GM21576 (cell line): ENCODE measurements at regions not wholly inside any gene's neighbourhood (a gene's known extent, or its start where the extent isn't known, plus 50 kb on each side); places are given as distances from the start of the nearest gene placed in this dataset.
"Not testable (repeated sequence)": the region's sequence is repeated elsewhere in the genome, so short reads cannot be mapped to it uniquely, and the experiment has no call there.

Experiments
- ATAC-seq: cut with Tn5 transposase; IDR thresholded peaks from one replicate; pipeline ENCODE4 v1.9.1; 2021; ENCODE audit warnings: mild to moderate bottlenecking, moderate library complexity; ENCODE audit not compliant: unreplicated experiment

DNA sequence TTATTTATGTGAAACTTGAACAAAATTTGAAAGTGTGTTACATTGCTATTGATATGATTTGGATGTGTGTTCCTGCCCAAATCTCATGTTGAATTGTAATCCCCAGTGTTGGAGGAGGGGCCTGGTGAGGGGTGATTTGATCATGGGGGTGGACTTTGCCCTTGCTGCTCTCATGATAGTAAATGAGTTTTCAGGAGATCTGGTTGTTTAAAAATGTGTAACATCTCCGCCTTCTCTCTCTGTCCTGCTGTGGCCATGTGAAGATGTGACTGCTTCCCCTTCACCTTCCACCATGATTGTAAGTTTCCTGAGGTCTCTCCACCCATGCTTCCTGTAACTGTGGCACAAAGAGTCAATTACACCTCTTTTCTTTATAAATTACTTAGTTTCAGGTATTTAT lies 1731.0 kb downstream of the SLITRK5 start:
- no peak for ATAC-seq

DNA sequence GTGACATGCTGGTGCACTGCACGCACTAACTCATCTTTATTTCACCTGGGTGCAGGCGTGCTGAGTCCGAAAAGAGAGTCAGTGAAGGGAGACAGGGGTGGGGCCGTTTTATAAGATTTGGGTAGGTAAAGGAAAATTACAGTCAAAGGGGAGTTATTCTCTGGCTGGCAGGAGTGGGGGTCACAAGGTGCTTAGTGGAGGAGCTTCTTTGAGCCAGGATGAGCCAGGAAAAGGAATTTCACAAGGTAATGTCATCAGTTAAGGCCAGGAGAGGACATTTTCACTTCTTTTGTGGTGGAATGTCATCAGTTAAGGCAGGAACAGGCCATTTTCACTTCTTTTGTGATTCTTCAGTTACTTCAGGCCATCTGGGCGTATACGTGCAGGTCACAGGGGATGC lies 1734.9 kb downstream of the SLITRK5 start:
- ATAC-seq: not testable (repeated sequence)

DNA sequence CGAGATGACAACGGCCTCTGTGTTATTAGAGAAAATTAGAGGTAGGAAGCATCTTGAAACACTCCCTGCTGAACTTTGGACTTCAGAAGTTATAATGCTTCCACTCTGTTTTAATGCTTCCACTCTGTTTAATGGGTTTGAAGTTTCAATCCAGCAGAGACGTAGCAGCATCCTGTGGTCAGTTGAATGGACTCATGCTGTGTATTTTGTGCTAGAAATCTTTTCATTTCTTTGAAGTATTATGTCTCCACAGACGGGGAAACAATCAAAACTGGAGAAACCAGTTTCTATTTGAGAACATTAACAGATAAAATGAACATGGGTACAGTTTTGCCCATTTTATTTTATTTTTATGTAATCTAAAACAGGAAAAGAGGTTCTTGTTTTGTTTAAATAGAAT lies 1736.2 kb downstream of the SLITRK5 start:
- ATAC-seq: no peak

DNA sequence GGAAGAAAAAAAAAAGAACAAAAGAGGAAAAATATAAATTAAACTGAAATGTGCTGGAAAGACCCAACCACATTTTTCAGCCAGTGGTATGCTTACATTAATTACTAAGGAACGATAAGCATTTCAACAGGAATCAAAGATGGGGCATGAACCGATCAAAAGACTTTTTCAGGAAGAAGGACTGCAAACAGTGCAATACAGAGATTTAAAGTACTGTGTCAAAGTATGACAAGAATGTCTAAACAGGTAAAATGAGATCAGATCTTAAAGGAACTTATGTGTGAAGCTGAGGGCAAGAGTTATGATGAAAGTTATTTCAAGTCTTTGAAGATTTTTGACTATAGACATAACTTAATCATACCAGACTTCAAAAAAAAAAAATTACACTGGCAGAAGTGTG lies 1761.8 kb downstream of the SLITRK5 start:
- no peak for ATAC-seq

DNA sequence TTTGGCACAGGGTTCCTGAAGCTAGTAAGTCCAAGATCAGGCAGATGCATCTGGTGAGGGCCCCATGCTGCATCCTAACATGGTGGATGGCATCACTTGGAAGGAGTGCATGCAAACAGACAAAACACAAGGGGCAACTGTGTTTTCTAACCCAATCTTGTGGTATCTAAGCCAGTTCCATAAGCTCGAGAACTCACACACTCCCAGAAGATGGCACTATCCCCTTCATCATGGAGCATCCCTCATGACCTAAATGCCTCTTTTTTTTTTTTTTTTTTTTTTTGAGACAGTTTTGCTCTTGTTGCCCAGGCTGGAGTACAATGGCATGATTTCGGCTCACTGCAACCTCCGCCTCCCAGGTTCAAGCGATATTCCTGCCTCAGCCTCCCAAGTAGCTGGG lies 1763.5 kb downstream of the SLITRK5 start:
- not testable (repeated sequence) for ATAC-seq

DNA sequence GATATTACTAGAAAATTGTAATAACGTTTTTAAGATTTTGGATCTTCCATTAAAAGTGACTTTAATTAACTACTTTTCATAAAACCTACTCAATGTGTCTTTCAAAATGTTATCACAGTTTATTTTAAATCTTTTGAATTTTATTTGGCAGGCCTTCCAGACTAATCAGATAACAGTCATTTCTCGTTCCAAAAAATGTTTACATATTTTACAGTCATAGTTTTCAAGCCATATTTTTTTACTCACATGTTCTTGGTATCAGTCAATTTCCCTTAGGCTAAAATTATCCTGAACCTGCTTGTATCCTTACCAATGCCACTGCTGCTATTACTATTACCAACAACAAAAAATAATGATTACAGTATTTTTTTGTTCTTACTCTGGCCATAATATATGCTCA lies 1783.5 kb downstream of the SLITRK5 start:
- ATAC-seq: no peak

DNA sequence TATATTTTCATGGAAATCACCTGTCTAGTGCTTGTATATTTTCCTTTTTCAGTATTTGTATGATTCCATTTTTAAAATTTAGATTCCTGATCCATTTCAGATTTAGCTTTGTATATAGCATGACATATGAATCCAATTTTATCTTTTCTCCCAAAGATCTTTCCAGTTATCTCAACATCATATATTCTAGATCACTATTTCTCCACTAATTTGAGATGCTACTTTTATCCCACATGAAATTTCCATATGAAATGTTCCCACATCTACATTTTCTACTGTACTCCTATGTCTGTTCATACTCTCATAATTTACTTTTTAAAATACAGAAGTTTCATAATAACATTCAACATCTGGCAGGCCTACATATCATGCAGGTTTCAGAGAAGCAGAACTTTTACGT lies 1784.1 kb downstream of the SLITRK5 start:
- ATAC-seq: no peak

DNA sequence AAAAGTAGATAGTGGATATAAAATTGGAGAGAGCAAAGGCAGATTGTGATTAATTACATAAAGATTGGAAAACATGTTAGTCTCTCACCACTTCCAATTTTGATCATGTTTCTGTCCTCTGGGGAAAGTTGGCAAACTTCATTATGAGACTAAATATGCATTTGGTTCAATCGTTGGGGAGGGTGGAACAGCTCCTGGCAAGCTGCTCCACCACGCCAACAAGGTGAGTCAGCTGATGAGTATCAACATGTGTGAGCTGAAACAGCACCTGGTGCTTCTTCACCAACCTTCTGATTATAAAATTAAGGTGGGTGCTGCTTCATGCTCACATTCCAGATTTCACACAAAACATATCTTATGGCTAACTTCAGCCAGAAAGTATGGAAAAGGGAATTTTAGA lies 1784.6 kb downstream of the SLITRK5 start:
- no peak for ATAC-seq

DNA sequence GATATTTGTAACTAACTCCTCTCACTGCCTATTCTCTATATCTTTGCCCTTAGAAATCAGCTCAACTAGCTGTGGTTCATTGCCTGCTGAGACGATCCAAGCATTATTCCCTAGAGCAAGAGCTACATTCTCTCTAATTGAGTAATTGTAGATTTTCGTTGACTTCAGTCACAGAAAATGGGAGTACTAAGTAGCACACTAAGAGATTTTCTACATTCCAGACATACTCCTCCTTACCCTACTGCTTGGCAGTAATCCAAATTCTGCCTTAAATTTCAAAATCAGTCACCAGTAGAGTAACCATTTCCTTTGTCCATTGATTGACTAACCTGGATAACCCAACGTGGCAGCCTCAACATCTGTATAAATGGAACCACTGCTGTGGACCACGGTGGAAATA lies 1786.8 kb downstream of the SLITRK5 start:
- ATAC-seq: no peak

DNA sequence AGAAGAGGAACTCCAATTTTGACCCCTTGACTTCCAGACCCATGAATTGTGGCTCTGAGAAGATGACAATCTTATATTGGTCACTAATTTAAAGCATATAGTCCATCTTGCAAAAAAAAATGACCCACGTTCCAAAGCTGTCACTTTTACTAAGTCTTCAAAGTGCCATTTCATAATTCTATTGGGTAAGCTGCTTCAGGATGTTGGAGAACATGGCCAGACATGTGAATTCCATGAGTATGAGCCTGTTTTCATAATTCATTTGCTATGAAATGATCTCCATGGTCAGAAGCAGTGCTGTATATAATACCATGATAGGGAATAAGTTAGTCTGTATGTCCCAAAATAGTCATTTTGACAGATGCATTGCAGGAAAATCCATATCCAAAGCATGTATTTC lies 1787.3 kb downstream of the SLITRK5 start:
- ATAC-seq: no peak

DNA sequence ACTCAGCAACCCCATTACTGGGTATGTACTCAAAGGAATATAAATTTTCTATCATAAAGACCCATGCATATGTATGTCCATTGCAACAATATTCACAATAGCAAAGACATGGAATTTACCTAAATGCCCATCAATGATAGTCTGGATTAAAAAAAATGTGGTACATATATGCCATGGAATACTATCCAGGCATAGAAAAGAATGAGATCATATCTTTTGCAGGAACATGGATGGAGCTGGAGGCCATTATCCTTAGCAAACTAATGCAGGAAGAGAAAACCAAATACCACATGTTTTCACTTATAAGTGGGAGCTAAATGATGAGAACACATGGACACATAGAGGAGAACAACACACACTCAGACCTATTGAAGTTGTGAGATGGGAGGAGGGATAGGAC lies 1789.7 kb downstream of the SLITRK5 start:
- ATAC-seq: not testable (repeated sequence)

DNA sequence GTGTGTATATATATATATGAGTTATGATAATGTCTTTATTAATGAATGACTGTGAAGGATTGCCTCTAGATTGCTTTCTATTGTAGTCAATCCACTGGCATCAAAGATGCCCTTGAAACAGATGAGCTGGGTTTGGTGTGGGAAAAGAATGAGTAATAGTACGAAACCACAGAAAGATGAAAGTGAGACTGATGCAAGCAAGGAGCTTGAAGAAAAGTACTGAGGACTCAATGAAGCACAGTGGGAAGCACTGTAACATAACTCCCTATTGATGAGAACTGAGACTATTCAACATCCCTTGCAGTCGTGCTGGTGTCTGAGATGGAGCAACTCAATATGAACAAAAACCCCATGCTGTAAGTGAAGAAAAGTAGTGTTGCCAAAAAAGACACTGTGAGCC lies 1794.2 kb downstream of the SLITRK5 start:
- ATAC-seq: no peak

DNA sequence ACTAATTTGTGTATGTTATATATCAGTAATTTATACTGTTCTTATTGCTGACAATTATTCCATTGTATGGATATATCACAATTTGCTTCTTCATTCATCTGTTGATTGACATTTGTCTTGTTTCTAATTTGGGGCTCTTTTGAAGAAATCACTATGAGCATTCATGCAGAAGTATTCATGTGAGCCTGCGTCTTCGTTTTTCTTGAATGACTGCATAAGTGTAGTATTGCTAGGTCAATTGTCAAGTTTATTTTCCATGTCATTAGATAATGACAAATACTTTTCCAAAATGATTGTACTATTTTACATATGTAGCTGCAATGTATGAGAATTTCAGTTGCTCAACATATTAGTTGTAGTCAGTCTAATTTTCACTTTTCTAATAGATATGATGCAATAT lies 1796.9 kb downstream of the SLITRK5 start:
- no peak for ATAC-seq

DNA sequence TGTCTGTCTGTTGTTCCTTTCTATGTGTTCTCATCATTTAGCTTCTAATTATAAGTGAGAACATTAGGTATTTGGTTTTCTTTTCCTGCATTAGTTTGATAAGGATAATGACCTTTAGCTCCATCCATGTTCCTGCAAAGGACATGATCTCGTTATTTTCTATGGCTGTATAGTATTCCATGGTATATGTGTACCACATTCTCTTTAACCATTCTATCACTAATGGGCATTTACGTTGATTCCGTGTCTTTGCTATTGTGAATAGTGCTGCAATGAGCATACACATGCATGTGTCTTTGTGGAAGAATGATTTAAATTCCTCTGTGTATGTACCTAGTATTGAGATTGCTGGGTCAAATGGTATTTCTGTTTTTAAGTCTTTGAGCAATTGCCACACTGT lies 1799.7 kb downstream of the SLITRK5 start:
- ATAC-seq: no peak

DNA sequence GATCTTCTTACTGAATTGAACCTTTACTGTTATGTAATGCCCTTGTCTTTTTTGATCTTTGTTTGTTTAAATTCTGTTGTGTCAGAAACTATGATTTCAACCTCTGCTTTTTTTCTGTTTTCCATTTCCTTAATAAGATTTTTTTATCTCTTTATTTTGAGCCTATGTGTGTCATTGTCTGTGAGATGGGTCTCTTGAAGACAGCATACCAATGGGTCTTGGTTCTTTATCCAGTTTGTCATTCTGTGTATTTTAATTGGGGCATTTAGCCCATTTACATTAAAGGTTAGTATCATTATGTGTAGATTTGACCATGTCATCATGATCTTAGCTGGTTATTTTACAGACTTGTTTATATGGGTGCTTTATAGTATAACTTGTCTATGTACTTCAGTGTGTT lies 1803.3 kb downstream of the SLITRK5 start:
- ATAC-seq: no peak

DNA sequence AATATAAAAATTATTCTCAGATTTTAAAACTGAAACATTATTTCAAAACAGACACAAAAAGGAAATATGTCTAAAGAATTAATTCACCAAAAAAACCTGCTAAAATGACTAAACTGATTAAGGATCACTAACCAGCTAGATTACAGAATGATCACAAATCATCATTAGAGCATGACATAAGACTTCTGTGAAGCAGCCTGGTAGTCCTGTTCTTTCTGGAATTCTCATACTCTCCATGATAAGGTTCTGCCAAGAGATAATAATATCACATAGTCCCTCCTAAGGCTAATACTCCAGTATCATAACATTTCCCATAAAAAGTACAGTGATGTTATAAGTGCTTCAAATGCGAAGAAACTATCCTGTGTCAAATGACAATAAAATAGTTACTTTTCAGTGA lies 1814.9 kb downstream of the SLITRK5 start:
- no peak for ATAC-seq

DNA sequence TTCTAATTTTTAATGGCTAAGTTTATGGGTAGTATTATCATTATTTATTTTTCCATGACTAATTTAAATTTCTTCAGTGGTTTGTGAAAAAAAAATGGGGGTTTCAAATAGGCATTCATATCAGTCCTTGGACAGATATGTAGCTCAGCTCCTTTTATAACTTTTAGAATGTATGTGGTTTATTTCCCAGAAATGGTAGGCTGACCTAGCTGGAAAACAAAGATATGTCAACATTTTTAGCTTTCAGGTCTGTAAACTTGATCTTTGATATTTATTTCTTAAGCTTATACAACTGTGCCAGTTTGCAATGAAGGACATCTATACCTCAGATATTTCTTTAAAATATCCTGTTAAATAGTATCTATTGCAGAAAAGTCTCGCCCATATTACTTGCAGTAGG lies 1815.5 kb downstream of the SLITRK5 start:
- no peak for ATAC-seq

DNA sequence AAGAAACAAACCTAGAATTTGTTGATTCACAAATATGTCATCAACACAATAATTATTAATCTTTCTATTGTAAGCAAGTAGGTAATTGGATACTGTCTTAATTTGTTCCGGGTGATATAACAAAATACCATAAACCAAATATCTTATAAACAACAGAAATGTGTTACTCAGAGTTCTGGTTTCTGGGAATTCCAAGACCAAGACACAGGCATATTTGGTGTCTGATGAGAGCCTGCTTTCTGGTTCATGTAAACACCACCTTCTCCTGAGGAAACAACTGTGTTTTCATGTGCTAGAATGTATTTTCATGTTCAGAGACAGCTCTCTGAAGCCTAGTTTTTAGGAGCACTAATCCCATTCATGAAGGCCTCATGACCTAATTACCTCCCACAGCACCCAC lies 1819.5 kb downstream of the SLITRK5 start:
- no peak for ATAC-seq

DNA sequence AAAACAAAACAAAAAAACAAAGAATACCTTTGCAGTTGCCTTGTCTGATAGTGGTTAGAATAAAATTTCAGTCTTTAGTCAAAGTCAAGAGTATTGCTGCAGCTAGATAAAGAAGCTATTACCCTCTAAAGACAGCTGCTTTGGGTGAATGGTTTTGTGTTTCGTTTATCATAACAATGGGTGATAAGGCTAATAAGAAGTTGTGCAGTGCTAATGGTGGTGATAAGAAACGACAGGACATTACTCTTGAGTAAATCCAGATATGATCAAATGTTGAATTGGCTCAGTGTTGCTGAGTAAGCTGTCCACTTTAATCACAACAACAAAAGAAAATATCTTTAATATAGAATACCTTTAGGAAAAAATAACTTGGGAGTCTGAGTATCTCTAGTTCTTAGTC lies 1825.3 kb downstream of the SLITRK5 start:
- no peak for ATAC-seq

DNA sequence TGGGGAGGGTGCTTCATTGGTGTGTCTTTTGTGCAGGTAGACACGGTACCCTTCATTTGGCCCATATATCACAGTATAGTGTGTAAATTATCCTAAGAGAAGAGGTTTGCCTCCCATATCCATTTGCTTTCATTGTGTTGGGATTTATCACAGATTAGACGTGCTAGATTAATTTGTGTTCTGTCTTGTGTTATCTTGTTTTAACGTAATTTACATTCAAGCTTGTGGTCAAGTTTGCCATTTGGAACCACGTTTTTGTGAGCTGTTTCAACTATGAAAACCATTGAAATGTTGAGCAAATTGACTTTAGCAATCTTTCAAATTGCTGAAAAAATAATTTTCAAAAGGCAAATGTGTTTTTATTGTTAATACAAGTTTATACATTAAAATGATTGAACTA lies 1826.5 kb downstream of the SLITRK5 start:
- no peak for ATAC-seq

DNA sequence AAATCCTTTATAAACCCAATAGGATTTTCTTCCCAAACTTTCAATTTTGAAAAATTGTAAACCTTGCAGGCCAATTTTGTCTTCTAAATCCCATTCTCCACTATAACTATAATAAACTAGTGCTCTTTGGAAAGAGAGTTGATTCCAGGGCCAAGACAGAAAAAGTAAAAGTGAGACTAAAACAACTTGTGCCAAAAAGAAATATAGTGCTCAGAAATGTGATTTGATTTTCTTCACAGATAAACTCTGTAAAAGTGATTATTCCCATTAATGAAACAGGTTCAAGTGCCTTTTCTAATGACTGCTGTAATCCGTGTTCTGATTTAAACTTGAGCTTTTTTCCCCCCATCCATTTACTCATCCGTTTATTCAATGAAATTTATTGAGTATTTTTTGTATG lies 1831.1 kb downstream of the SLITRK5 start:
- no peak for ATAC-seq

DNA sequence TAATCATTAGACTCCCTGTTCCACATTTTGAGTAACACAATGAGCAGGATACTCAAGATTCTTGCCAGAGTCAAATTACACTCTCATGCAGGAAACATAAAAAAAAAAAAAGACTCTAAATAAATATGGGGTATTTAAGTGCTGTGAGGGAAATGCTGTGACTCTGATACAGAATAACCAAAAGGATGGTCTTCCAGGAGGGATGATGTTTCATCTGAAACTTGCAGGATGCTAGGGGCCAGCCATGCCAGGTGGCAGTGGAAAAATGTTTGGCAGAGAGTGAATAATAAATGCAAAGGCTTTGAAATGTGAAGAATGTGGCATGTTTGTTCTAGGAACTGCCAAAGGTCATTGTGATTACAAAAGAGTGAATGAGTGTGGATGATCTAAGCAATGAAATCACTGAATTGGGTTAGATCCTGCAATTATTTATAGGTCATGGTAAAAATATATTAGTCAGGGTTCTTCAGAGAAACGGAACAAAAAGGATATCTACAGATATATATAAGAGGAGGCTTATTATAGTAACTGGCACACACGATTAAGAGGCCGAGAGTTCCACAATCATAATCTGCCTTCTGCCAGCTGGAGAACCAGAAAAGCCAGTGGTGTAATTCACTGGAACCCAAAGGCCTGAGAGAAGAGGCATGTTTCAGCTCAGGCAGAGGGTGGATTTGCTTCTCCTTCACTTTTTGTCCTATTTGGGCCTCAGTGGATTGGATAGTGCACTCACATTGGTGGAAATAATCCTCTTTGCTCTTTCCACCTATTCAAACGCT lies 1832.8 kb upstream of the MIR17HG start:
- no peak for ATAC-seq

DNA sequence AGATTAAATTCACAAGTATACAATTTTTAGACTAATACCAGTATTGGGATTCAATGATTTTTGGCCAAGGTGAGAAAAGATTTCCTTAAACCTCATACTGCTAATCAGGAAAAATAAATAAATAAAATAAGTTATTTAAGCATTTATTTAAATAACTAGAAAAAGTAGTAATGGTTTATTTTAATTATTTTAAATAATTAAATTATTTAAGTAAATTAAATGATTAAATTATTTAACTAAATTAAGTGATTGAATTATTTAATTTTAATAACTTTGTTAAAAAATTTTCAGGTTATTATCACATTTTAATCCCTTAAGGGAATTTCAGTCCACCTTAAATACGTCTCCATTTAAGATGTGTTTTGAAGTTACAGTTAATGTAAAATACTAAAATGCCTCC lies 1831.5 kb upstream of the MIR17HG start:
- no peak for ATAC-seq
